DMS53 (cell line): ENCODE measurements at regions not wholly inside any gene's neighbourhood (a gene's known extent, or its start where the extent isn't known, plus 50 kb on each side); places are given as distances from the start of the nearest gene placed in this dataset.

Experiments
- DNase-seq: peaks from one replicate; lab custom pipeline; 2025; lab: John Stamatoyannopoulos, UW

DNA sequence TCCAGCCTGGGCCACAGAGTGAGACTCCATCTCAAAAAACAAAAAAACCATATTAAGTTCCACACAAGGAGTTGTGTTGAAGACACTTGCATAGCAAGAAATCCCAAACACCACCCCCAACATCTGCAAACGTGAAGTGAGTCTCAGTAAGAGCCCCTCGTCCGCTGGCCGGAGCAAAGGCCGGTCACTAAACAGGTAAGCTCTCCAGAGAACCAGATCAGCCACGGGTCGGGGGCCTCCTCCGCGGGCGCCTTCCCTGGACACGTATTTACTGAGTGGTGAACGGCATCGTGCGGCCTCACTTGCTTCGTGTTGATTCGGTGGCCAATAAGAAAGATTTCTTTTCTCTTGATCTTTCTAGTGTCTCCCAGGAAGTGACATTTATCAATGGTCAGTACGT lies 93.6 kb downstream of the MRPL36 start:
- no peak for DNase-seq

- DNase-seq: no peak
Observed at GRCh38 chr5:1704676-1705075, 95.0 kb downstream of the MRPL36 start.

- DNase-seq: no peak
Observed at GRCh38 chr5:1704266-1704665, 95.4 kb downstream of the MRPL36 start.

DNA sequence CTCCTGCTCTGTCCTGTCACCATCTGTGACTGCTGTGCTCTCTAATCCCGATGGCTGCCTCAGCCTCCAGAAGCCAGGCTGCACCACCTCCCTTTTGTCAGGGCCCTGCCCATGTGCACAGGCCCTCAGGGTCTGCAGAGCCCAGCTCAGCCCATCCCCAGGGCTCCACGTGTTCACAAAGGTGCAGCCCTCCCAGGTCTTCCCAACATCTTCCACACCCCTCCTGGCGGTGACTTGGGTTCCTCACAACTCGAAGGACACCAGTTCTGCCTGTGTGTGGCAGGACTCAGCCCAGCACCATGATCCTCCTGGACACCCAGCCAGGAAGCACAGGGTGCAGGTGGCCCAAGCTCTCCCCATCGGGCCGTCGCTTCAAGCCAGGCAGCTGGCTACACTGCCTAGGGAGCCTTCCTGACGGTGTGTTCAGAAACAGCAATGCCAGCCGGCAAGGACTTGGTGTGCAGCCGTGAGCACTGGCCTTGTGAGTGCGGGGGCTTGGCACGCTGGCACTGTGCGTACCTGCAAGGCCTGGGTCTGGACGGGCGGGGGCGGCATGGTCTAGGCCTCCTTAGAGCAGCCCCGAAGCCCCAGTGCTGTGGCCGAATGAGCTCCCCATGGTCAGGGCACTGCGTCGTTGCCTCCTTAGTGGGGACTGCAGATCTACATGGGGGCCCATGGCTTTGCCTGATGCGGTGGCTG lies 96.1 kb downstream of the MRPL36 start:
- DNase-seq: no peak

- DNase-seq: no peak
Observed at GRCh38 chr5:1702318-1702717, 97.3 kb downstream of the MRPL36 start.

GRCh38 chr5:1701884-1702283 lies 97.8 kb downstream of the MRPL36 start:
- no peak for DNase-seq

GRCh38 chr5:1701216-1701864 lies 98.3 kb downstream of the MRPL36 start:
- DNase-seq: no peak

DNA sequence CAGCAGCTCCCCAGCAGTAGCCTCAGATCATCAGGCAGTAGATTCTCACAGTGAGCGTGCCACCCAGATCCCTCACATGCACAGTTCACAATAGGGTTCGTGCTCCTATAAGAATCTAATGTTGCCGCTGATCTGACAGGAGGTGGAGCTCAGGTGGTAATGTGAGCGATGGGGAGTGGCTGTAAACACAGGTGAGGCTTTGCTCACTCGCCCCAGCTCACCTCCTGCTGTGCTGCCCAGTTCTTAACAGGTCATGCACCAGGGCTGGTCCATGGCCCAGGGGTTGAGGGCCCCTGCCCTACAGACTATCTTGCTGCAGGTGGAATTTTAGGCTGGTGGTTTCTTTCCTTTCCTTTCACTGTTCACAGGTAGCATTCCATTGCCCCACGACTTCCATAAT lies 100.2 kb downstream of the MRPL36 start:
- no peak for DNase-seq

DNA sequence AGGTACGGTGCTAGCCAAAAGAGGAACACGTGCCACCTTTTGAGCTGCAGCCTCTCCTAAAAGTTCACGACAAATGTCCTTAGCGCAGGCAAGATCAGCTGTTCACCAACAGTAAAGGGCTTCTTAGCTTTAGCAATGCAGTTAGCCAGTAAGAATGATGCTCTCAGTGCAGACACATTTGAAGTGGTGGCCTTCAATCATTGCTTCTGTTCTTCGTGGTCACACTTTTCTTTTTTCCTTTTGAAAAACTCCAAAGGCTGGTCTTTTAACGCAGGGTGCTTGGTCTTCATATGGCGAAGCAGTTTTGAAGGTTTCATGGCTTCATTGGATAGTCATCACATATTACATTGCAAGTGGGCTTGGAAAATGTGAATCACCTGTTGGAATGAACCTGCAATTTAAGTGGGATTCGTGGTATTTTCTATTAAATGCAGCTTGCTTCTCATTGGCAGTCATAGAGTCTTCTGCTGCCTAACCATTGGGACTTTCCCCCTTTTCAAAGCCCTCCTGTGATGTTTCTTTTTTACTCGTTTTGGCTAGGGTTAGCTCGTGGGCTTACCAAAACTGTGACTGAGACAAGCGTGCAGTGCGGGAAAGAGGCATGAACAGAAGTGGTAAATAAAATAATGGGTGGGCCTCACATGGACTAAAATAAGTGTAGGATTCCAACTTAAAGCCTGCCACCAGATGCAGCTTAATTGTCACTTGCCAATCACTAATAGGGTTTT lies 100.9 kb downstream of the MRPL36 start:
- no peak for DNase-seq

DNA sequence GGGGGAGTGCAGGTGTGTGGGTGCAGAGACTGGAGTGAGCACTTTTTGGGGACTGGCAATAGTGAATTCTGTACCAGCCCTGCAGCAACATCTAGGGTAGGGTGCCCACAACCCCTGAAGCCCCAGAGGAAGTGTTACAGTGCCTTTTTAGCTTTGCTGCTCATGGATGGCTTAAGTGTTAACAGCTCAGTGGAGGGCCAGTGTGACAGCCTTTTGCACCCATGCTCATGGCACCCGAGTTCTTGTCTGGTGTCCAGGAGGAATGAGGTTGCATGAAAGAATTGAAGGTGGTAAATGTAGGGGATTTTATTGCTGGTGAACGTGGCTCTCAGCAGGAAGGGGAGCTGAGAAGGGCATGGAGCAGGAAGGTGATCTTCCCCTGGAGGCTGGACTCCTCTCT lies 107.3 kb downstream of the MRPL36 start:
- no peak for DNase-seq

- no peak for DNase-seq
Observed at GRCh38 chr5:1687301-1687970, 112.2 kb downstream of the MRPL36 start.

DNA sequence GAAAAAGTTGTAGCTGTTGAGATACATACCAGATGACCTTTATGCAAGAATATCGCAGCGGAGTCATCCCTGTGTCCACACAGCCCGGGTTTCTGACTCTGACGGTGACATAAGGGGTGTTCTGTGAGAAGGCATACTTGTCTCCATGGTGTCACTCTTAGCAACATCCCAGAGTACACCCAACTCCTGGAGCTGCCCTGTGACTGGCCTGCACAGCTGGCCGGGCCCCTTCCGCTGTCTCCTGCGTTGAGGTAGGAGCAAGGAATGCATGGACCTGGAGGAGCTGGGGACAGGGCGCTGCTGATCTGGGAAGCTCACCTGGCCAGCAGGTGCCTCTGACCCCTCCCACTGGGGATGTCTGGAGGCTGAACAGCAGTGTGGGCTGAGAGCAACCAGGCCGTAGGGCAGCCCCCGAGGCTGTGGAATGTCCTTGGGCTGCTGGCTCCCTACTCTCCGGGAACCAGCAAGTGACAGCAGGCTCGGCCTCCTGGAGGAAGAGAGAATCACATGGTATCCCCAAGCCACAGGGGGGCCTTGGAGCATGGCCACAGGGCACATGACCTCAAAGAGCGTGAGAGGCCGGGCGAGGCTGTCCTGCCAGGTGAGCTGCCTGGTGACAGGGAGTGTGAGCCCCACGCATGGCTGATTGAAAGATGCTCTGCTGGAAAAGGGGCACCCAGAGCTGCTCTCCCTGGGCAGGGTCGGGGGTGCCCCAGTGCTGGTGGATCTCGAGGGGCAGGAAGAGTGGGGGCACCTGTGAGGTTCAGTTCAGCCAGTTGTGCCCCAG lies 113.4 kb downstream of the MRPL36 start:
- no peak for DNase-seq

DNA sequence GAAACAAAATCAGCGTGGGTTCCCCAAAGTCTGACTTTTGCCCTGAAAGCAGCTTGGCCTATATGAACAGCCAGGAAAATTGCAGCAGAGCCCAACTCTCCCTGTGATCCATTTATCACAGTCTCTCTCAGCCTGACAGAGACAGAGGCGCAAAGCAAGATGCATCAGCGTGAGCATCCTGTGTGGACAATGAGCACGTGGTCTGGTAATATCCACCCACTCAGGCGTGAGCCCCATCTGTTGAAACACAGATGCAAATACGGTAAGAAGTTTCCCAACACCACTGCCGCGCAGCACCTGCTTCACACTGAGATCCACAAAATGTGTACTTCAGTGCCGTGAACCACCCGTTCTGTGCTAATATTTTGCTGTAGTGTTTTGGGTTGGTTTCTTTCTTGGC lies 114.6 kb downstream of the MRPL36 start:
- DNase-seq: peak; percentile 45

DNA sequence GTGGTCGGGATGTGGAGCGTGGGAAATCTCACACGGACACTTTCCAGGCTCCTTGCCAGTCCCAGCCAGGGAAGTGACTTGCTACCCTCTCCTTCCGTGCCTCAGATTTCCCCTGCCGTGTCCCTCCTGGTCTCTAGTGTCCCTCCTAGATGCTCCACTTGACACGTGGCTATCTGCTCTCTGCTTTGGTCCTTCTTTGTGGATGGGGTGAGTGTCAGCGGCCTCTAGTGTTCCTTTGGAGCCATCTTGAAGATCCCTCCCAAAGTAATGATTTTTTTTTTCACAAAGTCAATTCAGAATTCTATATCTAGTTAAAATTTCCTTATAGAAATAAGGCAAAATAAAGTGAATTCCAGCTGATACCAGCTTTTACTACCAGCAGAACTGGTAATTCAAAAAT lies 117.7 kb downstream of the MRPL36 start:
- DNase-seq: no peak

DNA sequence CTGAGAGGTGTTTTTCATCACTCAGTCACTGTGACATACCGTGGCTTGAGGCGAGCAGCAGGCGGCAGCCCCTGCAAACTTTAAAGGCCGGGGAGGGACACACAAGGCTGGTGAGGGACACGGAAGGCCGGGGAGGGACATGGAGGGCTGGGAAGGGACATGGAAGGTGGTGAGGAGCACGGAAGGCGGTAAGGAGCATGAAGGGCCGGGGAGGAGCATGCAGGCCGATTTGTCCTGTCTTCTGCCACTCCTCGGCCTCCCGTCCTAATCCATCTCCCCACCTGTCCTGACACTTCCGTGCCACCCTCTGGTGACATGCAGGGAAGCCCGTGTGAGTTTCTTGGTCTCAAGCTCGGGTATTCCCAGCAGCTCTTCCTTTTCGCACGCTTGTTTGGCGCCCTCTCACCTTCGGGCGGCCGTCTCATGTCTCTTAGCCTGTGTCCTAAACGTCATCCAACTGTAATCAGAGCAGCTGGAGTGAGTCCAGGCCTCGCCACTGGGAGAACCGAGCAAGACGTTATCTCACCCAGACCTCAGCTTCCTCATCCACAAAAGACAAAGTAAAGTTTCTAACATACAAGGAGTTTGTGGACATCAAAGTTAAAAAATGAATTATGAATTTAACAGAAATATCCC lies 126.5 kb downstream of the MRPL36 start:
- DNase-seq: peak; percentile 49

DNA sequence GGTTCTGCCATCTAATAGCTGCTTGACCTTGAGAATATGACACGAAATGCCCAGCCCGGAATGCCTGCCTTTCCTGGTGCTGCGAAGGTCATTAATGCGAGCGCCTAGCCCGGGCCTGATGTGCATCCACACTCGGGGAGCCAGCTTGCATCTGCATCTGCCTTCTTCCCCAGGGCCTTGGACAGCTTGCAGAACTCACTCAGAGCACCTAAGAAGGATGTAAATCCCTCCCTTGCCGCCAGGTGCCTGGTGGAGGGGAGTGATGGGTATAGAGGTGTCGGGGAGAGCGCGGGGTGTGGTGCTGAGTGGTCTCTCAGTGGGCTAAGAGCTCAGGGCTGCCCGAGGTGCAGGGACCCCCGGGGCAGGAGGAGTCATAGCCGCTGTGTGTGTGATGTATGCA lies 127.2 kb downstream of the MRPL36 start:
- DNase-seq: no peak

GRCh38 chr5:1671351-1671750 lies 128.3 kb downstream of the MRPL36 start:
- no peak for DNase-seq

DNA sequence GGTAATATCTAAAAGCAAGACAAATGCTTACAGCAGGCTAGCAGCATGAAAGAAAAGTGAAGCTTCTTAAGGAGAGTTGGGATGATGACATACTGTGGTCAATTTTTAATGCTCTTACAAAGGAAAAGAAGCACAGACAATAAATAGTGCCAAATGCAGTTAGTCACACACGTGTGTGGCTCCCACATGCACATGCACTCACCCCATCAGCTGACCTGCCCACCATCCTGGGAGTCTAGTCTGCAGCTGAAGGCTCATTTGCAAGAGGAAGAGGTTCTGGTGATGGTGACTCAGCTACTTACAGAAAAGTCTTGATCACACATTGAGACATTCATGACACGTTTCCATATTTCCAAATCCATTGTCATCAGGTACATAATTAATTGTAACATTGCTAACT lies 129.3 kb downstream of the MRPL36 start:
- no peak for DNase-seq

DNA sequence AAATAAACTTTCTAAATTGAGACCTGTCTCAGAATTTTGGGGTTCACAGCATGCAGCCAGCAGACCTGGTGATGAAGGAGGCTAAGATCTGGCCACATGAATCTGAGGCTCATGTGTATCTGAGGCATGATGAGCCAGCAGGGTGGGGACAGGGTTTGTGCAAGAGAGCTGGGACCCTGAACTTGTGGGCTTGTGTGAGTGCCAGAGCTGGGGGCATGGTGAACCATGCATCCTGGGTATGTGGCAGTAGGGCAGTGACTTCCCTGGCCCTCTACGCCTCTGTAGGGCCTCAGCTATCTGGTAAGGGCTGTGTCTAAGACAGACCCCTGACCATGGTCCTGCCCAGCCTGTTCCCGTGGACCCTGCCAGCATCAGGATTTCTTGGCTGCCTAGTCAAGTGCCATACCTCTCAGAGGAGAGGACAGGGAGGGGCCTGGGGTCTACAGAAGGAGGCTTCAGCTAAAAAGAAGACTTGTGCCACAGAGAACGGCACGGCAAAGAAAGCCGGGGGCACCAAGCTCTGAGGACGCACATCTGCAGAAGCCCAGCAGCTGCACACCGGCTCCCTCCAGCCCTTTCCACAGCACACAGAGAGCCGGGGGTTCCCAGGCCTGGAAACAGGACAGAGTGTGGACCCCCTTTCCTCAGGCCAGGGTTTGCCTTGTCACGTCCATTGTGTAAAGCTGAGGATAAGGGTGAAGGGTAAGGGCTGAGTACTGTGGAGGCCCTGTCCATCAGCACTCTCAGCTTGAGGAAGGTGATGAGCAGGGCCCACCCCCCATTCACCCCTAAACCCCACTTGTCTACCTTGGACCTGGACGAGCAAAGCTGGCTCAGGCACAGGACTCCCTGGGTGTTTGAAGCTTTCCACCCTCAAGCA lies 130.1 kb downstream of the MRPL36 start:
- DNase-seq: no peak

GRCh38 chr5:1668141-1668721 lies 131.4 kb downstream of the MRPL36 start:
- DNase-seq: peak; percentile 87
